ENCODE measurements at regions not wholly inside any gene's neighbourhood (a gene's known extent, or its start where the extent isn't known, plus 50 kb on each side); places are given as distances from the start of the nearest gene placed in this dataset.
"Not testable (repeated sequence)": the region's sequence is repeated elsewhere in the genome, so short reads cannot be mapped to it uniquely, and the experiment has no call there.

- DNase-seq (ENCODE audit: low read depth in 2 of 2), result no peak
Measured at GRCh38 chr17:27065588-27065987, 228.3 kb upstream of the WSB1 start.

GRCh38 chr17:27066315-27066714 is 227.6 kb upstream of the WSB1 start:
- no peak for DNase-seq (ENCODE audit: low read depth in 2 of 2)

GRCh38 chr17:27069842-27070508 is 223.9 kb upstream of the WSB1 start:
- no peak for DNase-seq (ENCODE audit: low read depth in 2 of 2)

GRCh38 chr17:27070836-27071235 is 223.1 kb upstream of the WSB1 start:
- DNase-seq (ENCODE audit: low read depth in 2 of 2), result no peak

GRCh38 chr17:27072885-27073284 is 221.0 kb upstream of the WSB1 start:
- DNase-seq (ENCODE audit: low read depth in 2 of 2), result no peak

GRCh38 chr17:27076814-27077213 is 217.1 kb upstream of the WSB1 start:
- no peak for DNase-seq (ENCODE audit: low read depth in 2 of 2)

GRCh38 chr17:27078296-27078695 is 215.6 kb upstream of the WSB1 start:
- DNase-seq (ENCODE audit: low read depth in 2 of 2), result no peak

- no peak for DNase-seq (ENCODE audit: low read depth in 2 of 2)
Measured at GRCh38 chr17:27079660-27080059, 214.3 kb upstream of the WSB1 start.

- no peak for DNase-seq (ENCODE audit: low read depth in 2 of 2)
Measured at GRCh38 chr17:27081002-27081638, 212.8 kb upstream of the WSB1 start.

GRCh38 chr17:27082023-27082774 is 211.7 kb upstream of the WSB1 start:
- no peak for DNase-seq (ENCODE audit: low read depth in 2 of 2)

GRCh38 chr17:27082775-27083154 is 211.1 kb upstream of the WSB1 start:
- no peak for DNase-seq (ENCODE audit: low read depth in 2 of 2)

- no peak for DNase-seq (ENCODE audit: low read depth in 2 of 2)
Measured at GRCh38 chr17:27083408-27084185, 210.3 kb upstream of the WSB1 start.

GRCh38 chr17:27085517-27085916 is 208.4 kb upstream of the WSB1 start:
- no peak for DNase-seq (ENCODE audit: low read depth in 2 of 2)

- no peak for DNase-seq (ENCODE audit: low read depth in 2 of 2)
Measured at GRCh38 chr17:27086526-27086925, 207.4 kb upstream of the WSB1 start.

GRCh38 chr17:27087935-27088766 is 205.8 kb upstream of the WSB1 start:
- no peak for DNase-seq (ENCODE audit: low read depth in 2 of 2)

- no peak for DNase-seq (ENCODE audit: low read depth in 2 of 2)
Measured at GRCh38 chr17:27088767-27089078, 205.2 kb upstream of the WSB1 start.

- DNase-seq (ENCODE audit: low read depth in 2 of 2), result not testable (repeated sequence)
Measured at GRCh38 chr17:27089079-27089928, 204.6 kb upstream of the WSB1 start.

- DNase-seq (ENCODE audit: low read depth in 2 of 2), result no peak
Measured at GRCh38 chr17:27089929-27090247, 204.0 kb upstream of the WSB1 start.

GRCh38 chr17:27090450-27091042 is 203.4 kb upstream of the WSB1 start:
- not testable (repeated sequence) for DNase-seq (ENCODE audit: low read depth in 2 of 2)

GRCh38 chr17:27091043-27091497 is 202.8 kb upstream of the WSB1 start:
- DNase-seq (ENCODE audit: low read depth in 2 of 2), result no peak
